IMR-90 (cell line): ENCODE measurements at regions not wholly inside any gene's neighbourhood (a gene's known extent, or its start where the extent isn't known, plus 50 kb on each side); places are given as distances from the start of the nearest gene placed in this dataset.

Experiments used
- ATAC-seq: fragments of 200-7000 bp; cut with Tn5 transposase; 2 replicates; pipeline ENCODE4 v1.9.1; 2020; ENCODE audit warnings: low read depth, mild to moderate bottlenecking, moderate library complexity
- BruUV-seq: library from RNA; stranded (reverse); fragments of 400-500 nt; replicated peaks from 2 replicates; lab custom pipeline; 2021; lab: Mats Ljungman, UMichigan
- CTCF ChIA-PET: fragments of 300-600 bp; formaldehyde crosslinking; extraction: SDS; loops from one replicate; lab custom pipeline; 2021; ENCODE audit warnings: antibody characterized with exemption; lab: Yijun Ruan, JAX
- POLR2A ChIA-PET: fragments of 300-600 bp; sonication (Branson Sonifier 250); formaldehyde crosslinking; loops from one replicate; lab custom pipeline; 2022; ENCODE audit warnings: antibody characterized with exemption; ENCODE audit not compliant: unreplicated experiment; lab: Charles Lee
- DNase-seq: peaks from one replicate; pipeline ENCODE4 v3.0.0; 2013
- H2AFZ ChIP-seq: replicated peaks from 2 replicates; pipeline ENCODE3; 2013; ENCODE audit warnings: low read length, mild to moderate bottlenecking; ENCODE audit not compliant: poor library complexity
- H2AK5ac ChIP-seq: 2 replicates; pipeline ENCODE4 v1.6.1; 2013; ENCODE audit warnings: low read depth, low read length, inconsistent platforms
- H2AK9ac ChIP-seq: replicated peaks from 2 replicates; pipeline ENCODE3; 2013; ENCODE audit warnings: mild to moderate bottlenecking, low read depth, low read length, moderate library complexity; ENCODE audit not compliant: poor library complexity
- H2BK120ac ChIP-seq: 2 replicates; pipeline ENCODE4 v1.6.1; 2013; ENCODE audit warnings: low read depth, low read length, inconsistent platforms
- H2BK15ac ChIP-seq: 3 replicates; pipeline ENCODE4 v1.6.1; 2013; ENCODE audit warnings: low read depth, low read length, inconsistent platforms
- H2BK20ac ChIP-seq: 2 replicates; pipeline ENCODE4 v1.6.1; 2013; ENCODE audit warnings: low read depth, mild to moderate bottlenecking, inconsistent platforms, low read length, moderate library complexity
- H2BK5ac ChIP-seq: 2 replicates; pipeline ENCODE4 v1.6.1; 2013; ENCODE audit warnings: mild to moderate bottlenecking, low read depth, low read length, inconsistent platforms; ENCODE audit not compliant: poor library complexity, severe bottlenecking
- H3K14ac ChIP-seq: replicated peaks from 2 replicates; pipeline ENCODE4 v1.6.1; 2013; ENCODE audit warnings: low read depth, low read length, inconsistent platforms
- H3K18ac ChIP-seq: 2 replicates; pipeline ENCODE4 v1.6.1; 2013; ENCODE audit warnings: low read depth, low read length, control low read depth
- H3K23ac ChIP-seq: 2 replicates; pipeline ENCODE4 v1.6.1; 2013; ENCODE audit warnings: low read depth, low read length, inconsistent platforms
- H3K27ac ChIP-seq: 2 replicates; pipeline ENCODE4 v1.5.1; 2013; ENCODE audit warnings: mild to moderate bottlenecking, control low read depth, low read length; ENCODE audit not compliant: insufficient read depth
- H3K27me3 ChIP-seq: 2 replicates; pipeline ENCODE4 v1.6.1; 2013; ENCODE audit warnings: low read length; ENCODE audit not compliant: control insufficient read depth, insufficient read depth
- H3K36me3 ChIP-seq: 2 replicates; pipeline ENCODE4 v1.6.1; 2013; ENCODE audit warnings: low read length, mixed read lengths; ENCODE audit not compliant: control insufficient read depth, insufficient read depth
- H3K4ac ChIP-seq: 2 replicates; pipeline ENCODE4 v1.6.1; 2013; ENCODE audit warnings: low read depth, low read length, inconsistent platforms
- H3K4me1 ChIP-seq: 2 replicates; pipeline ENCODE4 v1.6.1; 2013; ENCODE audit warnings: low read length, mixed read lengths; ENCODE audit not compliant: control insufficient read depth, insufficient read depth
- H3K4me2 ChIP-seq: 2 replicates; pipeline ENCODE4 v1.6.1; 2013; ENCODE audit warnings: low read depth, mild to moderate bottlenecking, control low read depth, low read length, moderate library complexity
- H3K4me3 ChIP-seq: 2 replicates; pipeline ENCODE4 v1.5.1; 2013; ENCODE audit warnings: low read depth, mild to moderate bottlenecking, control low read depth, low read length, moderate library complexity; ENCODE audit not compliant: insufficient read depth
- H3K56ac ChIP-seq: 2 replicates; pipeline ENCODE4 v1.6.1; 2013; ENCODE audit warnings: low read length, inconsistent platforms; ENCODE audit not compliant: insufficient read depth; ENCODE audit errors: extremely low read depth
- H3K79me1 ChIP-seq, 2 experiments: 2 replicates each; pipeline ENCODE4 v1.6.1; 2013; ENCODE audit warnings: low read length in 2 of 2, inconsistent platforms in 1 of 2, low read depth in 1 of 2
- H3K9ac ChIP-seq: 2 replicates; pipeline ENCODE4 v1.6.1; 2013; ENCODE audit warnings: low read depth, low read length, control low read depth
- H3K9me1 ChIP-seq: 2 replicates; pipeline ENCODE4 v1.6.1; 2013; ENCODE audit warnings: low read length, inconsistent platforms; ENCODE audit not compliant: insufficient read depth
- H3K9me3 ChIP-seq: 2 replicates; pipeline ENCODE4 v1.6.1; 2013; ENCODE audit warnings: low read length; ENCODE audit not compliant: control insufficient read depth, insufficient read depth
- H4K20me1 ChIP-seq: 2 replicates; pipeline ENCODE4 v1.6.1; 2013; ENCODE audit warnings: low read length, inconsistent platforms; ENCODE audit not compliant: insufficient read depth
- H4K5ac ChIP-seq: 2 replicates; pipeline ENCODE4 v1.6.1; 2013; ENCODE audit warnings: mild to moderate bottlenecking, low read depth, low read length, control low read depth
- H4K8ac ChIP-seq, 2 experiments: 2 replicates each; pipeline ENCODE4 v1.6.1; 2013; ENCODE audit warnings: low read depth in 2 of 2, low read length in 2 of 2, control low read depth in 1 of 2, inconsistent platforms in 1 of 2
- H4K91ac ChIP-seq: 2 replicates; pipeline ENCODE4 v1.6.1; 2013; ENCODE audit warnings: low read depth, low read length, inconsistent platforms; ENCODE audit not compliant: insufficient read depth
- BHLHE40 ChIP-seq: fragments of 150-350 bp; IDR thresholded peaks from 2 replicates; pipeline ENCODE4 v1.6.1; 2016; ENCODE audit warnings: mild to moderate bottlenecking, low read depth, low read length
- CEBPB ChIP-seq: IDR thresholded peaks from 2 replicates; pipeline ENCODE4 v1.6.1; 2012; ENCODE audit warnings: low read depth, low read length, improper control_type of control experiment
- CHD1 ChIP-seq: IDR thresholded peaks from 2 replicates; pipeline ENCODE4 v1.6.1; 2012; ENCODE audit warnings: low read depth, low read length, improper control_type of control experiment
- CTCF ChIP-seq: conservative IDR thresholded peaks from 2 replicates; pipeline ENCODE4 v1.5.1; 2012; ENCODE audit warnings: mild to moderate bottlenecking, low read depth, low read length, improper control_type of control experiment
- ELK1 ChIP-seq: fragments of 150-350 bp; IDR thresholded peaks from 2 replicates; pipeline ENCODE4 v1.6.1; 2016; ENCODE audit warnings: low read depth, mild to moderate bottlenecking, low read length, moderate library complexity, borderline replicate concordance
- FOS ChIP-seq: fragments of 150-350 bp; IDR thresholded peaks from 2 replicates; pipeline ENCODE4 v1.6.1; 2016; ENCODE audit warnings: low read depth, low read length
- MAFK ChIP-seq: IDR thresholded peaks from 2 replicates; pipeline ENCODE4 v1.6.1; 2012; ENCODE audit warnings: low read depth, low read length, improper control_type of control experiment
- POLR2A ChIP-seq: IDR thresholded peaks from 2 replicates; pipeline ENCODE4 v1.6.1; 2012; ENCODE audit warnings: mild to moderate bottlenecking, low read depth, low read length
- RFX5 ChIP-seq: IDR thresholded peaks from 2 replicates; pipeline ENCODE4 v1.8.0; 2012; ENCODE audit warnings: low read depth, mild to moderate bottlenecking, low read length, moderate library complexity
- USF2 ChIP-seq: fragments of 150-350 bp; IDR thresholded peaks from 2 replicates; pipeline ENCODE4 v1.6.1; 2017; ENCODE audit warnings: mild to moderate bottlenecking, antibody characterized with exemption, low read length, low read depth
- WGBS, 2 experiments: methylation state at CpG; one replicate each; pipeline versions ENCODE4 v1.1.5 to v1.1.7; 2013; ENCODE audit warnings: missing lambda C conversion rate in 2 of 2; ENCODE audit not compliant: insufficient read length in 1 of 2; ENCODE audit errors: extremely low coverage in 2 of 2; 5-methylcytosine and 5-hydroxymethylcytosine counted together
- dilution Hi-C: fragments of 300-500 bp; cut with HindIII; formaldehyde crosslinking; loops from one replicate; pipeline ENCODE4 v1.14.3; 2018; ENCODE audit warnings: low sequenced_read_pairs; ENCODE audit not compliant: unreplicated experiment
- in situ Hi-C: fragments of 300-500 bp; cut with MboI; formaldehyde crosslinking; loops from 3 replicates; pipeline ENCODE4 v1.14.3; 2019; ENCODE audit warnings: low sequenced_read_pairs, inconsistent platforms, mixed read lengths
- intact Hi-C: fragments of 100-400 bp; cut with micrococcal nuclease; formaldehyde crosslinking; loops from 2 replicates; pipeline ENCODE4 v1.10.0; 2022

- no peaks in the 10 kb centered on the region for H3K9me1 ChIP-seq
- no peak overlapping the region for H3K4ac ChIP-seq
- intact Hi-C loops (no loop called here), dilution Hi-C loops (no loop called here), in situ Hi-C loops (no loop called here)
- no peak overlapping the region for H3K27ac ChIP-seq
- no TSS peak for BruUV-seq
- DNase-seq (no peak), ATAC-seq (no peak)
- no peak overlapping the region for H2BK20ac ChIP-seq
- no peak overlapping the region for H3K23ac ChIP-seq
- no peaks in the 10 kb centered on the region for H3K36me3 ChIP-seq
- H2BK5ac ChIP-seq: no peak overlapping the region
- no peaks in the 10 kb centered on the region for H3K9me3 ChIP-seq
- ChIA-PET CTCF (no interaction called here), POLR2A (no interaction called here)
- no peak overlapping the region for H3K4me2 ChIP-seq
- no peaks in the 10 kb centered on the region for H4K20me1 ChIP-seq
- no peak overlapping the region for H2BK15ac ChIP-seq
- H3K4me3 ChIP-seq: no peak overlapping the region
- H2AFZ ChIP-seq: no peak overlapping the region
- no peak overlapping the region for H3K14ac ChIP-seq
- H2BK120ac ChIP-seq: no peak overlapping the region
- TF ChIP-seq CEBPB: no peak
- TF ChIP-seq MAFK: no peak
- TF ChIP-seq CTCF: no peak
- no peak for TF ChIP-seq USF2
- TF ChIP-seq ELK1: no peak
- TF ChIP-seq FOS: no peak
- TF ChIP-seq CHD1: no peak
- no peak for TF ChIP-seq RFX5
- no peak for TF ChIP-seq POLR2A
- no peak for TF ChIP-seq BHLHE40
- no peak overlapping the region for H4K5ac ChIP-seq
- no peaks in the 10 kb centered on the region for H3K27me3 ChIP-seq
- H3K9ac ChIP-seq: no peak overlapping the region
- H3K4me1 ChIP-seq: no peaks in the 10 kb centered on the region
- no CpG with 5 or more reads among the region's 2 CpGs for whole genome bisulfite sequencing, 2 experiments
- H2AK9ac ChIP-seq: no peak overlapping the region
- H4K91ac ChIP-seq: no peak overlapping the region
- no peaks in the 10 kb centered on the region for H3K79me1 ChIP-seq
- no peak overlapping the region for H3K18ac ChIP-seq
- H3K56ac ChIP-seq: no peak overlapping the region
- H4K8ac ChIP-seq: no peak overlapping the region
- H2AK5ac ChIP-seq: no peak overlapping the region
Measured at GRCh38 chr3:81045246-81045645, 716.2 kb downstream of the GBE1 start.
